HCT116 (cell line): ENCODE measurements at regions not wholly inside any gene's neighbourhood (a gene's known extent, or its start where the extent isn't known, plus 50 kb on each side); places are given as distances from the start of the nearest gene placed in this dataset.

Source experiments
- ATAC-seq: fragments of 200-7000 bp; cut with Tn5 transposase; 2 replicates; pipeline ENCODE4 v1.9.1; 2020; ENCODE audit warnings: mild to moderate bottlenecking, moderate library complexity
- BruUV-seq: library from RNA; stranded (reverse); fragments of 400-500 nt; replicated peaks from 2 replicates; lab custom pipeline; 2021; lab: Mats Ljungman, UMichigan
- CTCF ChIA-PET: fragments of 300-600 bp; sonication (Branson Sonifier 250); formaldehyde crosslinking; loops from one replicate; lab custom pipeline; 2021; ENCODE audit warnings: antibody characterized with exemption; lab: Charles Lee
- POLR2A ChIA-PET: fragments of 300-600, 350-600 bp; sonication (Branson Sonifier 250); formaldehyde crosslinking; loops from one replicate; lab custom pipeline; 2021; ENCODE audit warnings: antibody characterized with exemption; lab: Charles Lee
- RAD21 ChIA-PET, 2 experiments: fragments of 300-600 bp; sonication (Branson Sonifier 250); formaldehyde crosslinking; loops; one replicate each; lab custom pipeline; 2023; ENCODE audit warnings: low total read pairs in 2 of 2; ENCODE audit not compliant: uncharacterized antibody in 2 of 2, unreplicated experiment in 2 of 2, low non-redundant PET in 1 of 2; lab: Charles Lee
- DNase-seq: peaks from one replicate; pipeline ENCODE4 v3.0.0-alpha.2; 2010; ENCODE audit warnings: low read depth, low spot score
- H2AFZ ChIP-seq: fragments of 200-600 bp; shearing (Covaris generic), sonication (generic); 2 replicates; pipeline ENCODE4 v1.6.1; 2017; ENCODE audit warnings: low read depth, mixed run types, mixed read lengths, antibody characterized with exemption, low read length; ENCODE audit not compliant: poor library complexity, severe bottlenecking
- H3K27ac ChIP-seq: 2 replicates; pipeline ENCODE4 v1.5.1; 2012; ENCODE audit warnings: low read depth, low read length
- H3K27me3 ChIP-seq: fragments of 200-600 bp; sonication (generic); 2 replicates; pipeline ENCODE4 v1.6.1; 2016; ENCODE audit warnings: mixed run types, low read length, mixed read lengths; ENCODE audit not compliant: insufficient read depth
- H3K36me3 ChIP-seq, 2 experiments: fragments of 200-500 bp in 1 of 2; fragments of 200-600 bp in 1 of 2; sonication (Bioruptor generic) in 1 of 2; sonication (generic) in 1 of 2; 2 replicates each; pipeline versions ENCODE4 v1.5.1 to v1.6.1; 2014 to 2016; ENCODE audit warnings: low read length in 2 of 2, inconsistent platforms in 1 of 2, mixed read lengths in 1 of 2, mixed run types in 1 of 2; ENCODE audit not compliant: insufficient read depth in 2 of 2, control insufficient read depth in 1 of 2
- H3K4me1 ChIP-seq, 2 experiments: fragments of 200-600 bp in 1 of 2; sonication (generic) in 1 of 2; 2 replicates each; pipeline versions ENCODE4 v1.5.1 to v1.6.1; 2012 to 2017; ENCODE audit warnings: low read length in 2 of 2, inconsistent platforms in 1 of 2, mild to moderate bottlenecking in 1 of 2, mixed read lengths in 1 of 2, mixed run types in 1 of 2, moderate library complexity in 1 of 2; ENCODE audit not compliant: insufficient read depth in 2 of 2, control insufficient read depth in 1 of 2
- H3K4me2 ChIP-seq: fragments of 200-600 bp; sonication (generic); 2 replicates; pipeline ENCODE4 v1.6.1; 2017; ENCODE audit warnings: mixed run types, low read length, mixed read lengths
- H3K4me3 ChIP-seq, 2 experiments: fragments of 200-600 bp in 1 of 2; sonication (generic) in 1 of 2; replicated peaks in 1 of 2; 2 replicates each; pipeline ENCODE4 v1.5.1; 2011 to 2016; ENCODE audit warnings: low read length in 2 of 2, control low read depth in 1 of 2, low read depth in 1 of 2, mild to moderate bottlenecking in 1 of 2, mixed read lengths in 1 of 2, mixed run types in 1 of 2
- H3K79me2 ChIP-seq: fragments of 200-600 bp; sonication (generic); 2 replicates; pipeline ENCODE4 v1.6.1; 2017; ENCODE audit warnings: mild to moderate bottlenecking, mixed run types, low read length, moderate library complexity, mixed read lengths; ENCODE audit not compliant: insufficient read depth
- H3K9ac ChIP-seq: fragments of 200-600 bp; sonication (generic); 2 replicates; pipeline ENCODE4 v1.6.1; 2016; ENCODE audit warnings: low read length, mixed read lengths
- H3K9me2 ChIP-seq: fragments of 200-600 bp; sonication (generic), shearing (Covaris generic); 2 replicates; pipeline ENCODE4 v1.6.1; 2017; ENCODE audit warnings: mixed run types, mild to moderate bottlenecking, moderate library complexity; ENCODE audit not compliant: insufficient read depth
- H3K9me3 ChIP-seq, 2 experiments: fragments of 200-500 bp in 1 of 2; fragments of 200-600 bp in 1 of 2; sonication (Bioruptor generic) in 1 of 2; sonication (generic) in 1 of 2; 2 replicates each; pipeline ENCODE4 v1.6.1; 2014 to 2017; ENCODE audit warnings: low read length in 2 of 2, mixed read lengths in 2 of 2, inconsistent platforms in 1 of 2, low read depth in 1 of 2, mild to moderate bottlenecking in 1 of 2, mixed run types in 1 of 2, moderate library complexity in 1 of 2; ENCODE audit not compliant: control insufficient read depth in 1 of 2, insufficient read depth in 1 of 2
- H4K20me1 ChIP-seq: fragments of 200-600 bp; sonication (generic), shearing (Covaris generic); 2 replicates; pipeline ENCODE4 v1.6.1; 2017; ENCODE audit warnings: mixed run types, mild to moderate bottlenecking, moderate library complexity; ENCODE audit not compliant: insufficient read depth
- CBX3 ChIP-seq: IDR thresholded peaks from 2 replicates; pipeline ENCODE4 v1.6.1; 2012; ENCODE audit warnings: low read depth
- CEBPB ChIP-seq: IDR thresholded peaks from 2 replicates; pipeline ENCODE4 v1.6.1; 2012; ENCODE audit warnings: low read depth
- EZH2 ChIP-seq: fragments of 200-600 bp; sonication (generic); IDR thresholded peaks from 2 replicates; pipeline ENCODE4 v1.6.1; 2017; ENCODE audit warnings: antibody characterized with exemption, mixed run types
- EZH2phosphoT487 ChIP-seq: fragments of 200-600 bp; IDR thresholded peaks from 2 replicates; pipeline ENCODE4 v1.6.1; 2018; ENCODE audit warnings: antibody characterized with exemption, borderline replicate concordance
- JUND ChIP-seq: IDR thresholded peaks from 2 replicates; pipeline ENCODE4 v1.6.1; 2012
- RAD21 ChIP-seq: IDR thresholded peaks from 2 replicates; pipeline ENCODE4 v1.6.1; 2012; ENCODE audit warnings: low read depth, mild to moderate bottlenecking
- SP1 ChIP-seq: IDR thresholded peaks from 2 replicates; pipeline ENCODE4 v1.6.1; 2012; ENCODE audit warnings: low read depth
- SRF ChIP-seq: IDR thresholded peaks from 2 replicates; pipeline ENCODE4 v1.6.1; 2012; ENCODE audit warnings: low read depth
- TCF7L2 ChIP-seq: IDR thresholded peaks from 2 replicates; pipeline ENCODE4 v1.7.0; 2011; ENCODE audit warnings: borderline replicate concordance, inconsistent platforms; ENCODE audit not compliant: insufficient read depth, insufficient read length; ENCODE audit errors: extremely low read depth
- YY1 ChIP-seq: IDR thresholded peaks from 2 replicates; pipeline ENCODE4 v1.6.1; 2011; ENCODE audit warnings: low read length, low read depth, moderate library complexity, mild to moderate bottlenecking; ENCODE audit not compliant: insufficient replicate concordance; ENCODE audit errors: extremely low read depth
- intact Hi-C: fragments of 100-400 bp; cut with micrococcal nuclease; formaldehyde crosslinking; loops from 2 replicates; pipeline ENCODE4 v1.10.0; 2022
- TF ChIP-seq, protein P1 (sequence below): IDR thresholded peaks from 2 replicates; pipeline ENCODE4 v1.6.1; 2011; ENCODE audit warnings: mild to moderate bottlenecking, low read length, moderate library complexity; ENCODE audit not compliant: insufficient replicate concordance; ENCODE audit errors: extremely low read depth
- TF ChIP-seq, protein P2 (sequence below): IDR thresholded peaks from 2 replicates; pipeline ENCODE4 v1.6.1; 2012
- TF ChIP-seq, protein P3 (sequence below), 3 experiments: fragments of 200-600 bp in 1 of 3; sonication (generic) in 1 of 3; IDR thresholded peaks in 2 of 3; conservative IDR thresholded peaks in 1 of 3; 2 replicates each; pipeline ENCODE4 v1.5.1; 2012 to 2017; ENCODE audit warnings: low read depth in 2 of 3, low read length in 2 of 3, antibody characterized with exemption in 1 of 3, borderline replicate concordance in 1 of 3, control low read depth in 1 of 3, mild to moderate bottlenecking in 1 of 3, mixed read lengths in 1 of 3, mixed run types in 1 of 3, moderate library complexity in 1 of 3; ENCODE audit not compliant: insufficient read depth in 1 of 3
- TF ChIP-seq, protein P4 (sequence below): IDR thresholded peaks from 2 replicates; pipeline ENCODE4 v1.6.1; 2012

DNA sequence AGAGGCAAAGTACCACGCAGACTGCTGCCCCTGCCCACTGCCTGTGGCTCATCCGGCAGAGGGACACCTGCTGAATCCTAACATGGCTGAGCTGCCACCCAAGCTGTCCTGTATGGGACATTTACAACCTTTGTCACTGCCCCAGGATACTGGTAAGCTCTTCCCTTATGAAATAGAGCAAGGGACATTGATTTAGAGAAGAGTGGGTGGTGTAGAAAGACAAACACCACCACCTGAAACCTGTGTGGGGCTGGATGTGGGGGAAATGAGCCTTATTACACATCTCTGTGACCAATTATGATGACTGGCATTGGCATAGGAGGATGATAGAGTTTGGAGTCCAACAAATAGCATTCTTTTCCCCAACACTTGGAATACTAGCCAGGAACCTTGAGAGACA lies 81.2 kb upstream of the GZMB start:
- no peak for ATAC-seq
- no peaks in the 10 kb centered on the region for H3K36me3 ChIP-seq
- H3K4me3 ChIP-seq = no peak overlapping the region
- no peak overlapping the region for H3K9ac ChIP-seq
- H3K9me3 ChIP-seq = no peaks in the 10 kb centered on the region
- no peak overlapping the region for H2AFZ ChIP-seq
- H3K27ac ChIP-seq = no peak overlapping the region
- no peaks in the 10 kb centered on the region for H3K79me2 ChIP-seq
- no peak for DNase-seq
- H3K4me2 ChIP-seq = no peak overlapping the region
- no peaks in the 10 kb centered on the region for H4K20me1 ChIP-seq
- CTCF ChIA-PET = no interaction called here
- H3K9me2 ChIP-seq = no peaks in the 10 kb centered on the region
- H3K27me3 ChIP-seq = no peaks in the 10 kb centered on the region
- RAD21 ChIA-PET = no interaction called here
- BruUV-seq = no TSS peak
- H3K4me1 ChIP-seq = no peaks in the 10 kb centered on the region
- intact Hi-C loops = loop anchor here (10.0 kb wide), 1 partner anchor 690 kb away; no protein-coding TSS in a partner anchor
- no peak for TF ChIP-seq JUND
- TF ChIP-seq CEBPB = no peak
- no peak for TF ChIP-seq SP1
- TF ChIP-seq EZH2 = no peak
- TF ChIP-seq, protein P1, sequence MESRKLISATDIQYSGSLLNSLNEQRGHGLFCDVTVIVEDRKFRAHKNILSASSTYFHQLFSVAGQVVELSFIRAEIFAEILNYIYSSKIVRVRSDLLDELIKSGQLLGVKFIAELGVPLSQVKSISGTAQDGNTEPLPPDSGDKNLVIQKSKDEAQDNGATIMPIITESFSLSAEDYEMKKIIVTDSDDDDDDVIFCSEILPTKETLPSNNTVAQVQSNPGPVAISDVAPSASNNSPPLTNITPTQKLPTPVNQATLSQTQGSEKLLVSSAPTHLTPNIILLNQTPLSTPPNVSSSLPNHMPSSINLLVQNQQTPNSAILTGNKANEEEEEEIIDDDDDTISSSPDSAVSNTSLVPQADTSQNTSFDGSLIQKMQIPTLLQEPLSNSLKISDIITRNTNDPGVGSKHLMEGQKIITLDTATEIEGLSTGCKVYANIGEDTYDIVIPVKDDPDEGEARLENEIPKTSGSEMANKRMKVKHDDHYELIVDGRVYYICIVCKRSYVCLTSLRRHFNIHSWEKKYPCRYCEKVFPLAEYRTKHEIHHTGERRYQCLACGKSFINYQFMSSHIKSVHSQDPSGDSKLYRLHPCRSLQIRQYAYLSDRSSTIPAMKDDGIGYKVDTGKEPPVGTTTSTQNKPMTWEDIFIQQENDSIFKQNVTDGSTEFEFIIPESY = no peak
- no peak for TF ChIP-seq CBX3
- POLR2A ChIA-PET = no interaction called here

DNA sequence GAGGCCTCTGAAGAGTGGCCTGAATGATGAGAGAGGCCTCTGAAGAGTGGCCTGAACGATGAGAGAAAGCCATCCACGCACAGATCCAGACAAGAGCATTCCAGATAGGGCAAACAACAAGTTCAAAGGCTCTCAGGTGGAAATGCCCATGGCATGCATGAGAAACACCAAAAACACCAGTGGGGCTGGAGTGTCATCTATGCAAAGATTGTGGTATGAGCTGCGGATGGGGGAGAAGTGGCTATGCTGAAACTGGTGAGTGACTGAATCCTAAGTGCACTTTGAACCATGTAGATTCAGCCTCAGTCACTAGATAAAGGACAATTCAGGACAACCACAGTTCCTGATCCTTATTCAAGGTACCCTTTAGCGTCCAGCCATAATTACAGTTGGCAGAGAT lies 79.4 kb upstream of the GZMB start:
- ChIA-PET POLR2A (no interaction called here), CTCF (no interaction called here), RAD21 (no interaction called here)
- H3K9me3 ChIP-seq = no peaks in the 10 kb centered on the region
- ATAC-seq (no peak), DNase-seq (no peak)
- H4K20me1 ChIP-seq = no peaks in the 10 kb centered on the region
- no peaks in the 10 kb centered on the region for H3K9me2 ChIP-seq
- no TSS peak for BruUV-seq
- H3K27me3 ChIP-seq = no peaks in the 10 kb centered on the region
- no peak overlapping the region for H3K4me2 ChIP-seq
- no peaks in the 10 kb centered on the region for H3K4me1 ChIP-seq
- intact Hi-C loops = loop anchor here (10.0 kb wide), 1 partner anchor 691 kb away; no protein-coding TSS in a partner anchor
- H3K9ac ChIP-seq = no peak overlapping the region
- no peaks in the 10 kb centered on the region for H3K79me2 ChIP-seq
- H3K27ac ChIP-seq = no peak overlapping the region
- no peak overlapping the region for H2AFZ ChIP-seq
- no peaks in the 10 kb centered on the region for H3K36me3 ChIP-seq
- H3K4me3 ChIP-seq = no peak overlapping the region
- TF ChIP-seq CEBPB (no peak), EZH2 (no peak), EZH2phosphoT487 (no peak), SP1 (no peak), TCF7L2 (no peak), RAD21 (no peak), JUND (no peak), YY1 (no peak), SRF (no peak)
- TF ChIP-seq, protein P1 = no peak
- TF ChIP-seq, protein P2, sequence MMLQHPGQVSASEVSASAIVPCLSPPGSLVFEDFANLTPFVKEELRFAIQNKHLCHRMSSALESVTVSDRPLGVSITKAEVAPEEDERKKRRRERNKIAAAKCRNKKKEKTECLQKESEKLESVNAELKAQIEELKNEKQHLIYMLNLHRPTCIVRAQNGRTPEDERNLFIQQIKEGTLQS = no peak
- TF ChIP-seq, protein P3, sequence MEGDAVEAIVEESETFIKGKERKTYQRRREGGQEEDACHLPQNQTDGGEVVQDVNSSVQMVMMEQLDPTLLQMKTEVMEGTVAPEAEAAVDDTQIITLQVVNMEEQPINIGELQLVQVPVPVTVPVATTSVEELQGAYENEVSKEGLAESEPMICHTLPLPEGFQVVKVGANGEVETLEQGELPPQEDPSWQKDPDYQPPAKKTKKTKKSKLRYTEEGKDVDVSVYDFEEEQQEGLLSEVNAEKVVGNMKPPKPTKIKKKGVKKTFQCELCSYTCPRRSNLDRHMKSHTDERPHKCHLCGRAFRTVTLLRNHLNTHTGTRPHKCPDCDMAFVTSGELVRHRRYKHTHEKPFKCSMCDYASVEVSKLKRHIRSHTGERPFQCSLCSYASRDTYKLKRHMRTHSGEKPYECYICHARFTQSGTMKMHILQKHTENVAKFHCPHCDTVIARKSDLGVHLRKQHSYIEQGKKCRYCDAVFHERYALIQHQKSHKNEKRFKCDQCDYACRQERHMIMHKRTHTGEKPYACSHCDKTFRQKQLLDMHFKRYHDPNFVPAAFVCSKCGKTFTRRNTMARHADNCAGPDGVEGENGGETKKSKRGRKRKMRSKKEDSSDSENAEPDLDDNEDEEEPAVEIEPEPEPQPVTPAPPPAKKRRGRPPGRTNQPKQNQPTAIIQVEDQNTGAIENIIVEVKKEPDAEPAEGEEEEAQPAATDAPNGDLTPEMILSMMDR (IDR thresholded peaks at IDR 0.05 in 2 of 3, conservative IDR thresholded peaks at IDR 0.05 in 1 of 3; ENCODE audit: borderline replicate concordance in 1 of 3, insufficient read depth in 1 of 3, low read depth in 2 of 3, low read length in 2 of 3) = no peak
- TF ChIP-seq, protein P4, sequence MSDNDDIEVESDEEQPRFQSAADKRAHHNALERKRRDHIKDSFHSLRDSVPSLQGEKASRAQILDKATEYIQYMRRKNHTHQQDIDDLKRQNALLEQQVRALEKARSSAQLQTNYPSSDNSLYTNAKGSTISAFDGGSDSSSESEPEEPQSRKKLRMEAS = no peak
